Progenitor cell of endocrine pancreas (in vitro differentiated cells): ENCODE measurements at regions not wholly inside any gene's neighbourhood (a gene's known extent, or its start where the extent isn't known, plus 50 kb on each side); places are given as distances from the start of the nearest gene placed in this dataset.

ENCODE experiments used
- DNase-seq: peaks from one replicate; pipeline ENCODE4 v3.0.0; 2021; ENCODE audit warnings: low spot score; ENCODE audit not compliant: unreplicated experiment
- H3K27ac Mint-ChIP-seq: 2 replicates; pipeline ENCODE4 v1.8.0; 2021; ENCODE audit warnings: mild to moderate bottlenecking, moderate library complexity, mixed read lengths
- H3K27me3 Mint-ChIP-seq: 2 replicates; pipeline ENCODE4 v1.8.0; 2021; ENCODE audit warnings: mixed read lengths
- H3K36me3 Mint-ChIP-seq: 2 replicates; pipeline ENCODE4 v1.8.0; 2022; ENCODE audit warnings: mixed read lengths; ENCODE audit not compliant: insufficient read depth
- H3K4me1 Mint-ChIP-seq: 2 replicates; pipeline ENCODE4 v1.8.0; 2021; ENCODE audit warnings: low read depth, mixed read lengths
- H3K4me3 Mint-ChIP-seq: 2 replicates; pipeline ENCODE4 v1.8.0; 2021; ENCODE audit warnings: low read depth, mild to moderate bottlenecking, moderate library complexity, mixed read lengths
- H3K9me3 Mint-ChIP-seq: 2 replicates; pipeline ENCODE4 v1.8.0; 2021; ENCODE audit warnings: low read depth, mixed read lengths
- TF ChIP-seq, protein P1 (sequence below): fragments of 200-600 bp; sonication (generic); IDR thresholded peaks from one replicate; pipeline ENCODE4 v1.5.0; 2021; ENCODE audit warnings: antibody characterized with exemption, mild to moderate bottlenecking; ENCODE audit not compliant: unreplicated experiment

DNA sequence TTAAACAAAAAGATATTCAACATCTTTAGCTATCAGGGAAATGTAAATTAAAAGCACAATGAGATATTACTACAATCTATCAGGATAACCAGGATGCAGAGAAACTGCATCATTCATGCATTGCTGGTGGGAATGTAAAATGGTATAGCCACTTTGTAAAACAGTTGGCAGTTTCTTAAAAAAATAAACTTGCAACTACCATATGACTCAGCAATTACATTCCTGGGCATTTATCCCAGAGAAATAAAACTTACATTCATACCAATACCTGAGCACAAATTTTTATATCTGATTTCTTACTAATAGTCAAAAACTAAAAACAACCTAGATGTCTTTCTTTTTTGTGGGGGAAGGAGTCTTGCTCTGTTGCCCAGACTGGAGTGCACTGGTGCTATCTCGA is 190.3 kb upstream of the TAB2 start:
- Mint-ChIP-seq H3K4me3 (no peak overlapping the region), H3K27ac (no peak overlapping the region), H3K9me3 (peaks cover 11% of the 10 kb centered on the region), H3K36me3 (no peaks in the 10 kb centered on the region), H3K4me1 (peaks cover 13% of the 10 kb centered on the region), H3K27me3 (peaks cover 3% of the 10 kb centered on the region)
- no peak for DNase-seq
- TF ChIP-seq, protein P1, sequence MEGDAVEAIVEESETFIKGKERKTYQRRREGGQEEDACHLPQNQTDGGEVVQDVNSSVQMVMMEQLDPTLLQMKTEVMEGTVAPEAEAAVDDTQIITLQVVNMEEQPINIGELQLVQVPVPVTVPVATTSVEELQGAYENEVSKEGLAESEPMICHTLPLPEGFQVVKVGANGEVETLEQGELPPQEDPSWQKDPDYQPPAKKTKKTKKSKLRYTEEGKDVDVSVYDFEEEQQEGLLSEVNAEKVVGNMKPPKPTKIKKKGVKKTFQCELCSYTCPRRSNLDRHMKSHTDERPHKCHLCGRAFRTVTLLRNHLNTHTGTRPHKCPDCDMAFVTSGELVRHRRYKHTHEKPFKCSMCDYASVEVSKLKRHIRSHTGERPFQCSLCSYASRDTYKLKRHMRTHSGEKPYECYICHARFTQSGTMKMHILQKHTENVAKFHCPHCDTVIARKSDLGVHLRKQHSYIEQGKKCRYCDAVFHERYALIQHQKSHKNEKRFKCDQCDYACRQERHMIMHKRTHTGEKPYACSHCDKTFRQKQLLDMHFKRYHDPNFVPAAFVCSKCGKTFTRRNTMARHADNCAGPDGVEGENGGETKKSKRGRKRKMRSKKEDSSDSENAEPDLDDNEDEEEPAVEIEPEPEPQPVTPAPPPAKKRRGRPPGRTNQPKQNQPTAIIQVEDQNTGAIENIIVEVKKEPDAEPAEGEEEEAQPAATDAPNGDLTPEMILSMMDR = no peak

DNA sequence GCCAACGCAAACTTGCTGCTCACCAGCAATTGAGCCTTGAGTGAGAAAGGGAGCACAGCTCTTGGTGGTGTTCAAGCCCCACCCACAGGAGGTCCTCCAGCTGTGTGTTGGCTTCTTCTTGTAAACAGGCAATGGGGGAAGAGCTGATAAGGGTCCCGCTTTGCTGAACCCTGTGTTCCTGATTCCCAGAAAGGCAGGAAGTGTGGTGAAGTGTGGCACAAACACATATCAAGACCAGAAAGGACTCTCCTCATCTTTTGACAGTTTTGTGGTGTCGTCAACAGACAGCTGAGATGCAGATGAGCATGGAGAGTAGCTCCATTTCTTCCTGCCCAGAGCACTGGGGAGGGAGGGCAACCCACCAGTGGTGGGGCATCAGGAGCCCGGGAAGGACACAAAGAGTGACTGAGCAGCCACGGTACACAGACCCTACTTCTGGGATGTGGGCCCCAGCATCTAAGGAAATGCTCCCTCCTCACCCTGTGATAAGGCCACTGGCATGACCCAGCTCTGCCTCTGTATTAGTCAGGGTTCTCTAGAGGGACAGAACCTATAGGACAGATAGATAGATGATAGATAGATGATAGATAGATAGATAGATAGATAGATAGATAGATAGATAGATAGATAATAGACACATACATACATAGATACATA is 188.9 kb upstream of the TAB2 start:
- H3K9me3 Mint-ChIP-seq = peaks cover 12% of the 10 kb centered on the region
- peaks cover 6% of the 10 kb centered on the region for H3K27me3 Mint-ChIP-seq
- no peak overlapping the region for H3K4me3 Mint-ChIP-seq
- DNase-seq = no peak
- peaks cover 19% of the 10 kb centered on the region for H3K4me1 Mint-ChIP-seq
- TF ChIP-seq, protein P1 = no peak
- H3K27ac Mint-ChIP-seq = no peak overlapping the region
- no peaks in the 10 kb centered on the region for H3K36me3 Mint-ChIP-seq

DNA sequence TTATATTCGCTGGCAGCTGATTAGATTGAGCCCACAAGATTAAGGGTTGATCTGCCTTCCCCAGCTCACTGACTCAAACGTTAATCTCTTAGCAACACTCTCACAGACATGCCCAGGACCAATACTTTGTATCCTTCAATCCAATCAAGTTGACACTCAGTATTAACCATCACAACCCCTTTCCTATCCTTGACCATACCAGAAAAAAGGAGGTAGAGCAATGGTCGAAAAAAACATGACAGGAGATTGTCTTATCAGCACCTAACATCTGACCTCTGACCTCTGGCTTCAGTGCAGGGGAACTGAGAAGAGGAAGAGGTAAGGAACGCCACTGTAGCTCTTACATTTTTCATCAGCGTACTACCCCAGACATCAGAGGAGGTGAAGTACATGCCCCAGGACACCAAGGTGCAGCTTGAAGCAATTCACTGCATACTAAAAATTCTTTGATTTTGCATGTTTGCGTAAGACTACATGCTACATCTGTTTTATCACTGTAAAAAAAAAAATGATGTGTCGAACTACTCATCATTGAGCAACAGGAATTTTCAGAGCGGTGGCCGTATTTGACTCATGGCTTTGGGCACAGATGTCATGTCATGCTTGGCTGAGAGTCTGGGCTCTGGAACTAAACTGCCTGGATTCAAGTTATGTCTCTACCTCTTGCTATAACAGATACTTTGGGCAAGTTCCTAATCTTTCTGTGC is 188.0 kb upstream of the TAB2 start:
- no peak for DNase-seq
- Mint-ChIP-seq H3K27ac (no peak overlapping the region), H3K9me3 (peaks cover 9% of the 10 kb centered on the region), H3K27me3 (peaks cover 6% of the 10 kb centered on the region), H3K4me3 (no peak overlapping the region), H3K4me1 (peaks cover 19% of the 10 kb centered on the region), H3K36me3 (no peaks in the 10 kb centered on the region)
- TF ChIP-seq, protein P1 = no peak

DNA sequence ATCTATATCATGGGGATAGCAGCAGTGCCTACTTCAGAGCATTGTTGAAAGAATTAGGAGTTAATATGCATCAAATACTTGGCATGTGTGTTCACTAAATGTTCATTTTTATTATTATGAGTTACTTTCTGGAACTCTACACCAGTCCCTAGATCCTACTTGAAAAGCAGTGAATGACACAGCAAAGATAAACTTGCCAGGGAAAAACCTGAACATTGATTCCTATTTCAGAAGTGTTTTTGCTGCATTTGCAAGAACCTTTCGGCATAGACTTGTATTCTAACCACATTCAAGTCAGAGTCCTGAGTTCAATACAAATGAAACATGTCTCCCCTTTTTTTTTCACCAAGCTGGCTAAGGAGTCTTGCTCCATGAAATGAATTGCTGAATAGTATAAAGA is 187.4 kb upstream of the TAB2 start:
- H3K36me3 Mint-ChIP-seq = no peaks in the 10 kb centered on the region
- H3K27me3 Mint-ChIP-seq = peaks cover 6% of the 10 kb centered on the region
- TF ChIP-seq, protein P1 = no peak
- no peak overlapping the region for H3K27ac Mint-ChIP-seq
- H3K4me3 Mint-ChIP-seq = no peak overlapping the region
- DNase-seq = no peak
- H3K9me3 Mint-ChIP-seq = peaks cover 9% of the 10 kb centered on the region
- H3K4me1 Mint-ChIP-seq = peaks cover 19% of the 10 kb centered on the region

DNA sequence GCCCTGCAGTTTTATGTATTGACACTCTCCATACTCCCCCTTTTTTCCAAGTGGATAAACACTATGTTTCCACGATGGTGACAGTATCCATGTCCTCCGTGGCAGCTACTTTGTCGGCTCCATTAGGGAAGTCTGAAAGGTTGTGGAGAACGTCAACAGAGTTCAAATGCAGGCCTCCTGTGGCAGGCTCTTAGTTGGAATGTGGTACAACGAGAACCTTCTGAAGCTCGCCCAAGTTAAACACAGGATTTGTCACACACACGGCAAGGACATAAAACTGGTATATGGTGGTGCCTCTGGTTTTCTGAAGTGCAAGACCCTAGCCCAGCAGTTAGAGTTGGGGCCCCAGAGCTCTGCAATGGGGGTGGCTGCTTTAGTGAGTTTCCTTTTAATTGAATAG is 187.0 kb upstream of the TAB2 start:
- TF ChIP-seq, protein P1 = no peak
- peaks cover 9% of the 10 kb centered on the region for H3K9me3 Mint-ChIP-seq
- no peaks in the 10 kb centered on the region for H3K36me3 Mint-ChIP-seq
- H3K27ac Mint-ChIP-seq = no peak overlapping the region
- H3K27me3 Mint-ChIP-seq = peaks cover 6% of the 10 kb centered on the region
- H3K4me3 Mint-ChIP-seq = no peak overlapping the region
- peaks cover 19% of the 10 kb centered on the region for H3K4me1 Mint-ChIP-seq
- DNase-seq = no peak
